LHCN-M2 (cell line): ENCODE measurements at regions not wholly inside any gene's neighbourhood (a gene's known extent, or its start where the extent isn't known, plus 50 kb on each side); places are given as distances from the start of the nearest gene placed in this dataset.

Experiments
- DNase-seq: peaks from one replicate; pipeline ENCODE4 v3.0.0-alpha.2; 2012; ENCODE audit warnings: low read depth

- DNase-seq: no peak
Observed at GRCh38 chr14:71595441-71595840, 336.8 kb upstream of the RGS6 start.

GRCh38 chr14:71597287-71597920 lies 334.8 kb upstream of the RGS6 start:
- DNase-seq: no peak

GRCh38 chr14:71597955-71598660 lies 334.1 kb upstream of the RGS6 start:
- no peak for DNase-seq

GRCh38 chr14:71600309-71600708 lies 331.9 kb upstream of the RGS6 start:
- DNase-seq: no peak

GRCh38 chr14:71602524-71602923 lies 329.7 kb upstream of the RGS6 start:
- DNase-seq: no peak

- no peak for DNase-seq
Observed at GRCh38 chr14:71604231-71604630, 328.0 kb upstream of the RGS6 start.

- DNase-seq: no peak
Observed at GRCh38 chr14:71606064-71606463, 326.2 kb upstream of the RGS6 start.

GRCh38 chr14:71606575-71606974 lies 325.7 kb upstream of the RGS6 start:
- no peak for DNase-seq

- DNase-seq: no peak
Observed at GRCh38 chr14:71607056-71607455, 325.2 kb upstream of the RGS6 start.

- no peak for DNase-seq
Observed at GRCh38 chr14:71610149-71610548, 322.1 kb upstream of the RGS6 start.

GRCh38 chr14:71610797-71611196 lies 321.4 kb upstream of the RGS6 start:
- DNase-seq: no peak

GRCh38 chr14:71613168-71613567 lies 319.1 kb upstream of the RGS6 start:
- no peak for DNase-seq

GRCh38 chr14:71616013-71616412 lies 316.2 kb upstream of the RGS6 start:
- DNase-seq: no peak

GRCh38 chr14:71618047-71618446 lies 314.2 kb upstream of the RGS6 start:
- no peak for DNase-seq

- DNase-seq: no peak
Observed at GRCh38 chr14:71618716-71619115, 313.5 kb upstream of the RGS6 start.

- DNase-seq: no peak
Observed at GRCh38 chr14:71619472-71619871, 312.8 kb upstream of the RGS6 start.

GRCh38 chr14:71620401-71620800 lies 311.8 kb upstream of the RGS6 start:
- peak; percentile 71 for DNase-seq

GRCh38 chr14:71621276-71621675 lies 311.0 kb upstream of the RGS6 start:
- DNase-seq: no peak

GRCh38 chr14:71621980-71622605 lies 310.1 kb upstream of the RGS6 start:
- no peak for DNase-seq

GRCh38 chr14:71623939-71624338 lies 308.3 kb upstream of the RGS6 start:
- DNase-seq: no peak

GRCh38 chr14:71625175-71625574 lies 307.1 kb upstream of the RGS6 start:
- no peak for DNase-seq

- DNase-seq: no peak
Observed at GRCh38 chr14:71625891-71626701, 306.1 kb upstream of the RGS6 start.
